Uterus (tissue), 2 donors: ENCODE measurements at regions not wholly inside any gene's neighbourhood (a gene's known extent, or its start where the extent isn't known, plus 50 kb on each side); places are given as distances from the start of the nearest gene placed in this dataset.

Experiments
- CTCF ChIP-seq, 4 experiments: fragments of 200-600 bp in 2 of 4; fragments of 450-650 bp in 2 of 4; sonication (generic) in 2 of 4; IDR thresholded peaks; one replicate each; pipeline ENCODE4 v1.5.1; 2016 to 2019; ENCODE audit warnings: antibody characterized with exemption in 4 of 4, mild to moderate bottlenecking in 2 of 4, moderate library complexity in 1 of 4
- POLR2A ChIP-seq, 2 donors: fragments of 450-650 bp; IDR thresholded peaks; one replicate each; pipeline ENCODE4 v1.6.1; 2016; ENCODE audit warnings: antibody characterized with exemption in 2 of 2, mild to moderate bottlenecking in 1 of 2, moderate library complexity in 1 of 2

DNA sequence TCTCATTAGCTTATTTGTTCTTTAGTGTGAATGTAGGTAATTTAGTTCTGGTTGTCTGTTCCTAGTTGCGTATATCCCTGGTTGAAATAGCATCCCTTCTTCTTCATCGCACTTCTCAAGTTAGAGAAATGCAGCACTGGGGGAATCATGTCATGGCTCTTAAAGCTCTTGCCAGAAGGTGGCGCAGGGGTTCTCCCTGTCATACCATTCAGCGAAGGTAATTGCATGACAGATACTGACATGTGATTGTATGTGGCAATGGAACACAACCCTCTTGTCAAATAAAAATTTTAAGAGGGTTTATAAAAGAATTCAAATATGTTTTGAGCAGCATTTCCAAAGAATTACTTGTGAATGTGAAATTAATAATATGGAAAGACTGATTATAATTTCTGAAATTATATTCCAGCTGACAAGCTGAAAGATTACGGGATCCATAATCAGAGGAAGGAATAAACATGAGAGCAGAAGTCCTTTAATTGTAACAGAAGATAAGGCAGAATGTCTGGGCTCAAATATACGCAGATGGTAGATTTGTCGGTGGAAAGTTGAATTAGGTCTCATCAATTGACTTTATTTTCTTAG is 411.7 kb downstream of the DSEL start:
- TF ChIP-seq CTCF (IDR thresholded peaks at IDR 0.05) (no peak), POLR2A (IDR thresholded peaks at IDR 0.05) (no peak)
